HCT116 (cell line): ENCODE measurements at regions not wholly inside any gene's neighbourhood (a gene's known extent, or its start where the extent isn't known, plus 50 kb on each side); places are given as distances from the start of the nearest gene placed in this dataset.

Experiments
- ATAC-seq: fragments of 200-7000 bp; cut with Tn5 transposase; 2 replicates; pipeline ENCODE4 v1.9.1; 2020; ENCODE audit warnings: mild to moderate bottlenecking, moderate library complexity
- BruUV-seq: library from RNA; stranded (reverse); fragments of 400-500 nt; replicated peaks from 2 replicates; lab custom pipeline; 2021; lab: Mats Ljungman, UMichigan
- CTCF ChIA-PET: fragments of 300-600 bp; sonication (Branson Sonifier 250); formaldehyde crosslinking; loops from one replicate; lab custom pipeline; 2021; ENCODE audit warnings: antibody characterized with exemption; lab: Charles Lee
- POLR2A ChIA-PET: fragments of 300-600, 350-600 bp; sonication (Branson Sonifier 250); formaldehyde crosslinking; loops from one replicate; lab custom pipeline; 2021; ENCODE audit warnings: antibody characterized with exemption; lab: Charles Lee
- RAD21 ChIA-PET, 2 experiments: fragments of 300-600 bp; sonication (Branson Sonifier 250); formaldehyde crosslinking; loops; one replicate each; lab custom pipeline; 2023; ENCODE audit warnings: low total read pairs in 2 of 2; ENCODE audit not compliant: uncharacterized antibody in 2 of 2, unreplicated experiment in 2 of 2, low non-redundant PET in 1 of 2; lab: Charles Lee
- DNase-seq: peaks from one replicate; pipeline ENCODE4 v3.0.0-alpha.2; 2010; ENCODE audit warnings: low read depth, low spot score
- H2AFZ ChIP-seq: fragments of 200-600 bp; shearing (Covaris generic), sonication (generic); 2 replicates; pipeline ENCODE4 v1.6.1; 2017; ENCODE audit warnings: low read depth, mixed run types, mixed read lengths, antibody characterized with exemption, low read length; ENCODE audit not compliant: poor library complexity, severe bottlenecking
- H3K27ac ChIP-seq: 2 replicates; pipeline ENCODE4 v1.5.1; 2012; ENCODE audit warnings: low read depth, low read length
- H3K27me3 ChIP-seq: fragments of 200-600 bp; sonication (generic); 2 replicates; pipeline ENCODE4 v1.6.1; 2016; ENCODE audit warnings: mixed run types, low read length, mixed read lengths; ENCODE audit not compliant: insufficient read depth
- H3K36me3 ChIP-seq, 2 experiments: fragments of 200-500 bp in 1 of 2; fragments of 200-600 bp in 1 of 2; sonication (Bioruptor generic) in 1 of 2; sonication (generic) in 1 of 2; 2 replicates each; pipeline versions ENCODE4 v1.5.1 to v1.6.1; 2014 to 2016; ENCODE audit warnings: low read length in 2 of 2, inconsistent platforms in 1 of 2, mixed read lengths in 1 of 2, mixed run types in 1 of 2; ENCODE audit not compliant: insufficient read depth in 2 of 2, control insufficient read depth in 1 of 2
- H3K4me1 ChIP-seq, 2 experiments: fragments of 200-600 bp in 1 of 2; sonication (generic) in 1 of 2; 2 replicates each; pipeline versions ENCODE4 v1.5.1 to v1.6.1; 2012 to 2017; ENCODE audit warnings: low read length in 2 of 2, inconsistent platforms in 1 of 2, mild to moderate bottlenecking in 1 of 2, mixed read lengths in 1 of 2, mixed run types in 1 of 2, moderate library complexity in 1 of 2; ENCODE audit not compliant: insufficient read depth in 2 of 2, control insufficient read depth in 1 of 2
- H3K4me2 ChIP-seq: fragments of 200-600 bp; sonication (generic); 2 replicates; pipeline ENCODE4 v1.6.1; 2017; ENCODE audit warnings: mixed run types, low read length, mixed read lengths
- H3K4me3 ChIP-seq, 2 experiments: fragments of 200-600 bp in 1 of 2; sonication (generic) in 1 of 2; replicated peaks in 1 of 2; 2 replicates each; pipeline ENCODE4 v1.5.1; 2011 to 2016; ENCODE audit warnings: low read length in 2 of 2, control low read depth in 1 of 2, low read depth in 1 of 2, mild to moderate bottlenecking in 1 of 2, mixed read lengths in 1 of 2, mixed run types in 1 of 2
- H3K79me2 ChIP-seq: fragments of 200-600 bp; sonication (generic); 2 replicates; pipeline ENCODE4 v1.6.1; 2017; ENCODE audit warnings: mild to moderate bottlenecking, mixed run types, low read length, moderate library complexity, mixed read lengths; ENCODE audit not compliant: insufficient read depth
- H3K9ac ChIP-seq: fragments of 200-600 bp; sonication (generic); 2 replicates; pipeline ENCODE4 v1.6.1; 2016; ENCODE audit warnings: low read length, mixed read lengths
- H3K9me2 ChIP-seq: fragments of 200-600 bp; sonication (generic), shearing (Covaris generic); 2 replicates; pipeline ENCODE4 v1.6.1; 2017; ENCODE audit warnings: mixed run types, mild to moderate bottlenecking, moderate library complexity; ENCODE audit not compliant: insufficient read depth
- H3K9me3 ChIP-seq, 2 experiments: fragments of 200-500 bp in 1 of 2; fragments of 200-600 bp in 1 of 2; sonication (Bioruptor generic) in 1 of 2; sonication (generic) in 1 of 2; 2 replicates each; pipeline ENCODE4 v1.6.1; 2014 to 2017; ENCODE audit warnings: low read length in 2 of 2, mixed read lengths in 2 of 2, inconsistent platforms in 1 of 2, low read depth in 1 of 2, mild to moderate bottlenecking in 1 of 2, mixed run types in 1 of 2, moderate library complexity in 1 of 2; ENCODE audit not compliant: control insufficient read depth in 1 of 2, insufficient read depth in 1 of 2
- H4K20me1 ChIP-seq: fragments of 200-600 bp; sonication (generic), shearing (Covaris generic); 2 replicates; pipeline ENCODE4 v1.6.1; 2017; ENCODE audit warnings: mixed run types, mild to moderate bottlenecking, moderate library complexity; ENCODE audit not compliant: insufficient read depth
- ATF3 ChIP-seq: IDR thresholded peaks from 2 replicates; pipeline ENCODE4 v1.6.1; 2012
- ELF1 ChIP-seq: IDR thresholded peaks from 2 replicates; pipeline ENCODE4 v1.6.1; 2012; ENCODE audit warnings: low read depth, borderline replicate concordance
- EZH2phosphoT487 ChIP-seq: fragments of 200-600 bp; IDR thresholded peaks from 2 replicates; pipeline ENCODE4 v1.6.1; 2018; ENCODE audit warnings: antibody characterized with exemption, borderline replicate concordance
- FOSL1 ChIP-seq: IDR thresholded peaks from 2 replicates; pipeline ENCODE4 v1.6.1; 2012; ENCODE audit warnings: low read depth
- MAX ChIP-seq: IDR thresholded peaks from 2 replicates; pipeline ENCODE4 v1.6.1; 2012
- POLR2A ChIP-seq: IDR thresholded peaks from 2 replicates; pipeline ENCODE4 v1.7.0; 2011; ENCODE audit warnings: borderline replicate concordance; ENCODE audit not compliant: insufficient read depth, insufficient read length; ENCODE audit errors: extremely low read depth
- RAD21 ChIP-seq: IDR thresholded peaks from 2 replicates; pipeline ENCODE4 v1.6.1; 2012; ENCODE audit warnings: low read depth, mild to moderate bottlenecking
- TCF7L2 ChIP-seq: IDR thresholded peaks from 2 replicates; pipeline ENCODE4 v1.7.0; 2011; ENCODE audit warnings: borderline replicate concordance, inconsistent platforms; ENCODE audit not compliant: insufficient read depth, insufficient read length; ENCODE audit errors: extremely low read depth
- YY1 ChIP-seq: IDR thresholded peaks from 2 replicates; pipeline ENCODE4 v1.6.1; 2011; ENCODE audit warnings: low read length, low read depth, moderate library complexity, mild to moderate bottlenecking; ENCODE audit not compliant: insufficient replicate concordance; ENCODE audit errors: extremely low read depth
- ZBTB33 ChIP-seq: IDR thresholded peaks from 2 replicates; pipeline ENCODE4 v1.6.1; 2011; ENCODE audit warnings: mild to moderate bottlenecking, low read length, moderate library complexity; ENCODE audit not compliant: insufficient replicate concordance; ENCODE audit errors: extremely low read depth
- ZFX ChIP-seq: fragments of 450-650 bp; IDR thresholded peaks from 2 replicates; pipeline ENCODE4 v1.6.1; 2017
- intact Hi-C: fragments of 100-400 bp; cut with micrococcal nuclease; formaldehyde crosslinking; loops from 2 replicates; pipeline ENCODE4 v1.10.0; 2022

GRCh38 chr1:218166268-218166945 lies 118.7 kb upstream of the RRP15 start:
- peaks cover 10% of the 10 kb centered on the region for H3K27me3 ChIP-seq
- no peaks in the 10 kb centered on the region for H3K9me3 ChIP-seq
- RAD21 ChIA-PET = no interaction called here
- no peak overlapping the region for H2AFZ ChIP-seq
- H4K20me1 ChIP-seq = no peaks in the 10 kb centered on the region; the same call in 1 of the 2 replicates
- H3K79me2 ChIP-seq = no peaks in the 10 kb centered on the region
- no peak overlapping the region for H3K4me3 ChIP-seq
- H3K4me2 ChIP-seq = no peak overlapping the region
- H3K9ac ChIP-seq = no peak overlapping the region
- H3K4me1 ChIP-seq = no peaks in the 10 kb centered on the region
- BruUV-seq = no TSS peak
- POLR2A ChIA-PET = no interaction called here
- TF ChIP-seq MAX (no peak), ZBTB33 (no peak), EZH2phosphoT487 (no peak), TCF7L2 (no peak), ATF3 (no peak), ELF1 (no peak), ZFX (no peak), POLR2A (no peak), YY1 (no peak), FOSL1 (no peak), RAD21 (no peak)
- intact Hi-C loops = no loop called here
- no peak for ATAC-seq
- H3K36me3 ChIP-seq = no peaks in the 10 kb centered on the region
- no peak overlapping the region for H3K27ac ChIP-seq
- DNase-seq = no peak
- no peaks in the 10 kb centered on the region for H3K9me2 ChIP-seq
- CTCF ChIA-PET = no interaction called here
